HCT116 (cell line): ENCODE measurements at regions not wholly inside any gene's neighbourhood (a gene's known extent, or its start where the extent isn't known, plus 50 kb on each side); places are given as distances from the start of the nearest gene placed in this dataset.

Experiments used
- ATAC-seq: fragments of 200-7000 bp; cut with Tn5 transposase; 2 replicates; pipeline ENCODE4 v1.9.1; 2020; ENCODE audit warnings: mild to moderate bottlenecking, moderate library complexity
- BruUV-seq: library from RNA; stranded (reverse); fragments of 400-500 nt; replicated peaks from 2 replicates; lab custom pipeline; 2021; lab: Mats Ljungman, UMichigan
- CTCF ChIA-PET: fragments of 300-600 bp; sonication (Branson Sonifier 250); formaldehyde crosslinking; loops from one replicate; lab custom pipeline; 2021; ENCODE audit warnings: antibody characterized with exemption; lab: Charles Lee
- POLR2A ChIA-PET: fragments of 300-600, 350-600 bp; sonication (Branson Sonifier 250); formaldehyde crosslinking; loops from one replicate; lab custom pipeline; 2021; ENCODE audit warnings: antibody characterized with exemption; lab: Charles Lee
- RAD21 ChIA-PET, 2 experiments: fragments of 300-600 bp; sonication (Branson Sonifier 250); formaldehyde crosslinking; loops; one replicate each; lab custom pipeline; 2023; ENCODE audit warnings: low total read pairs in 2 of 2; ENCODE audit not compliant: uncharacterized antibody in 2 of 2, unreplicated experiment in 2 of 2, low non-redundant PET in 1 of 2; lab: Charles Lee
- DNase-seq: peaks from one replicate; pipeline ENCODE4 v3.0.0-alpha.2; 2010; ENCODE audit warnings: low read depth, low spot score
- H2AFZ ChIP-seq: fragments of 200-600 bp; shearing (Covaris generic), sonication (generic); 2 replicates; pipeline ENCODE4 v1.6.1; 2017; ENCODE audit warnings: low read depth, mixed run types, mixed read lengths, antibody characterized with exemption, low read length; ENCODE audit not compliant: poor library complexity, severe bottlenecking
- H3K27ac ChIP-seq: 2 replicates; pipeline ENCODE4 v1.5.1; 2012; ENCODE audit warnings: low read depth, low read length
- H3K27me3 ChIP-seq: fragments of 200-600 bp; sonication (generic); 2 replicates; pipeline ENCODE4 v1.6.1; 2016; ENCODE audit warnings: mixed run types, low read length, mixed read lengths; ENCODE audit not compliant: insufficient read depth
- H3K36me3 ChIP-seq, 2 experiments: fragments of 200-500 bp in 1 of 2; fragments of 200-600 bp in 1 of 2; sonication (Bioruptor generic) in 1 of 2; sonication (generic) in 1 of 2; 2 replicates each; pipeline versions ENCODE4 v1.5.1 to v1.6.1; 2014 to 2016; ENCODE audit warnings: low read length in 2 of 2, inconsistent platforms in 1 of 2, mixed read lengths in 1 of 2, mixed run types in 1 of 2; ENCODE audit not compliant: insufficient read depth in 2 of 2, control insufficient read depth in 1 of 2
- H3K4me1 ChIP-seq, 2 experiments: fragments of 200-600 bp in 1 of 2; sonication (generic) in 1 of 2; 2 replicates each; pipeline versions ENCODE4 v1.5.1 to v1.6.1; 2012 to 2017; ENCODE audit warnings: low read length in 2 of 2, inconsistent platforms in 1 of 2, mild to moderate bottlenecking in 1 of 2, mixed read lengths in 1 of 2, mixed run types in 1 of 2, moderate library complexity in 1 of 2; ENCODE audit not compliant: insufficient read depth in 2 of 2, control insufficient read depth in 1 of 2
- H3K4me2 ChIP-seq: fragments of 200-600 bp; sonication (generic); 2 replicates; pipeline ENCODE4 v1.6.1; 2017; ENCODE audit warnings: mixed run types, low read length, mixed read lengths
- H3K4me3 ChIP-seq, 2 experiments: fragments of 200-600 bp in 1 of 2; sonication (generic) in 1 of 2; replicated peaks in 1 of 2; 2 replicates each; pipeline ENCODE4 v1.5.1; 2011 to 2016; ENCODE audit warnings: low read length in 2 of 2, control low read depth in 1 of 2, low read depth in 1 of 2, mild to moderate bottlenecking in 1 of 2, mixed read lengths in 1 of 2, mixed run types in 1 of 2
- H3K79me2 ChIP-seq: fragments of 200-600 bp; sonication (generic); 2 replicates; pipeline ENCODE4 v1.6.1; 2017; ENCODE audit warnings: mild to moderate bottlenecking, mixed run types, low read length, moderate library complexity, mixed read lengths; ENCODE audit not compliant: insufficient read depth
- H3K9ac ChIP-seq: fragments of 200-600 bp; sonication (generic); 2 replicates; pipeline ENCODE4 v1.6.1; 2016; ENCODE audit warnings: low read length, mixed read lengths
- H3K9me2 ChIP-seq: fragments of 200-600 bp; sonication (generic), shearing (Covaris generic); 2 replicates; pipeline ENCODE4 v1.6.1; 2017; ENCODE audit warnings: mixed run types, mild to moderate bottlenecking, moderate library complexity; ENCODE audit not compliant: insufficient read depth
- H3K9me3 ChIP-seq, 2 experiments: fragments of 200-500 bp in 1 of 2; fragments of 200-600 bp in 1 of 2; sonication (Bioruptor generic) in 1 of 2; sonication (generic) in 1 of 2; 2 replicates each; pipeline ENCODE4 v1.6.1; 2014 to 2017; ENCODE audit warnings: low read length in 2 of 2, mixed read lengths in 2 of 2, inconsistent platforms in 1 of 2, low read depth in 1 of 2, mild to moderate bottlenecking in 1 of 2, mixed run types in 1 of 2, moderate library complexity in 1 of 2; ENCODE audit not compliant: control insufficient read depth in 1 of 2, insufficient read depth in 1 of 2
- H4K20me1 ChIP-seq: fragments of 200-600 bp; sonication (generic), shearing (Covaris generic); 2 replicates; pipeline ENCODE4 v1.6.1; 2017; ENCODE audit warnings: mixed run types, mild to moderate bottlenecking, moderate library complexity; ENCODE audit not compliant: insufficient read depth
- ELF1 ChIP-seq: IDR thresholded peaks from 2 replicates; pipeline ENCODE4 v1.6.1; 2012; ENCODE audit warnings: low read depth, borderline replicate concordance
- EZH2 ChIP-seq: fragments of 200-600 bp; sonication (generic); IDR thresholded peaks from 2 replicates; pipeline ENCODE4 v1.6.1; 2017; ENCODE audit warnings: antibody characterized with exemption, mixed run types
- JUND ChIP-seq: IDR thresholded peaks from 2 replicates; pipeline ENCODE4 v1.6.1; 2012
- SRF ChIP-seq: IDR thresholded peaks from 2 replicates; pipeline ENCODE4 v1.6.1; 2012; ENCODE audit warnings: low read depth
- YY1 ChIP-seq: IDR thresholded peaks from 2 replicates; pipeline ENCODE4 v1.6.1; 2011; ENCODE audit warnings: low read length, low read depth, moderate library complexity, mild to moderate bottlenecking; ENCODE audit not compliant: insufficient replicate concordance; ENCODE audit errors: extremely low read depth
- intact Hi-C: fragments of 100-400 bp; cut with micrococcal nuclease; formaldehyde crosslinking; loops from 2 replicates; pipeline ENCODE4 v1.10.0; 2022

DNA sequence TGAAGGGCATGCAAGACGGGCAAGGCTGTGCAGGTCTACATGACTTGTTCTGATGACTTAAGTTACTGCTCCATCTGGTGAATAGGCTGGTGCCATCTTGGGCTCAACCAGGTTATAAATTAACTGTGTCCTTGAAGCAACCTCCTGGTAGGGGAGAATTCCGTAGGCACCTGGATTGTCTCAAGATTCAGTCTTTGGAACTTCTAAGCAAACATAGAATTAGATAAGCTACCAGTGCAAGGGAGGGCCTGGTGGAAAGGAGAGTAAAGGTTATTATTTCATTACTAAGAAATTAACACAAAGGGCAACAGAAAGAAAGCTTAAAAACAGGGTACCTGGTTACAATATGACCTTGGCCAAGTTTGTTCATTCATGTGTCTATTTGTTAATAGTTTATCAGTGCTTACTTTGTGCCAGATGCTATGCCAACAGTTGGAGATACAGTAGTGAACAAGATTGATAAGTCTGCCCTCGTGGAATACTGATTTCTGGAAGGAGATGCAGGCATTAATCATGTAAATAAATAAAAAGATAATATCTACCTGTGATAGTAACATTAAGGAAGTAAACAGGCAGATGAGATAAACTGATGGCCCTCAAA, 107.0 kb upstream of the PALS2 start:
- no TSS peak for BruUV-seq

DNA sequence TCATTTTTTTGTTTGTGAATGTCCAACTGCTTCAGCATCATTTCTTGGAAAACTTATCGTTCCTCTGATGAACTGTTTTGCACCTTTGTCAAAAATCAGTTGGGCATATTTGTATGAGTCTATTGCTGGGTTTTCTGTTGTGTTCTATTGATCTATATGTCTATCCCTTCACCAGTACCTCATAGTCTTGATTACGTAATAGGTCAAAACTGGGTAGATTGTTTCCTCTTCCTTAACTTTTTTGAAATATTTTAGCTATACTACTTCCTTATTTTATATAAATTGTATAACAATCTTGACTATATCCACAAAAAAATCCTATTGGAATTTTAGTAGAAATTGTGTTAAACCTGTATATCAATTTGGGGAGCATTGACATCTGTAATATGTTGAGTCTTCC, 104.1 kb upstream of the PALS2 start:
- no peak for TF ChIP-seq EZH2
- no peak for TF ChIP-seq ELF1
- Histone ChIP-seq H3K9ac (no peak overlapping the region), H2AFZ (no peak overlapping the region), H3K36me3 (no peaks in the 10 kb centered on the region), H3K79me2 (no peaks in the 10 kb centered on the region), H3K27ac (no peak overlapping the region), H4K20me1 (no peaks in the 10 kb centered on the region), H3K4me3 (no peak overlapping the region), H3K27me3 (no peaks in the 10 kb centered on the region), H3K4me2 (no peak overlapping the region), H3K4me1 (no peaks in the 10 kb centered on the region), H3K9me2 (no peaks in the 10 kb centered on the region), H3K9me3 (no peaks in the 10 kb centered on the region)
- RAD21 ChIA-PET: no interaction called here
- CTCF ChIA-PET: no interaction called here
- POLR2A ChIA-PET: no interaction called here
- ATAC-seq: no peak
- BruUV-seq: no TSS peak
- intact Hi-C loops: no loop called here
- DNase-seq: no peak

More for the DNA sequence above, 107.0 kb upstream of the PALS2 start:
- DNase-seq: no peak
- TF ChIP-seq YY1 (no peak), JUND (no peak), SRF (no peak), EZH2 (no peak)
- TF ChIP-seq, all 23 proteins: peak for 0
- Histone ChIP-seq H2AFZ (no peak overlapping the region), H3K9me2 (no peaks in the 10 kb centered on the region), H3K9me3 (no peaks in the 10 kb centered on the region), H3K9ac (no peak overlapping the region), H3K27ac (no peak overlapping the region), H3K4me1 (no peaks in the 10 kb centered on the region), H3K36me3 (no peaks in the 10 kb centered on the region), H3K4me3 (no peak overlapping the region), H3K4me2 (no peak overlapping the region), H4K20me1 (no peaks in the 10 kb centered on the region), H3K27me3 (peaks cover 14% of the 10 kb centered on the region; the same call in 1 of the 2 replicates), H3K79me2 (no peaks in the 10 kb centered on the region)
- intact Hi-C loops: no loop called here
- POLR2A ChIA-PET: no interaction called here
- RAD21 ChIA-PET: no interaction called here
- no peak for ATAC-seq
- CTCF ChIA-PET: no interaction called here
